Posterior vena cava (tissue), 2 donors: ENCODE measurements at regions not wholly inside any gene's neighbourhood (a gene's known extent, or its start where the extent isn't known, plus 50 kb on each side); places are given as distances from the start of the nearest gene placed in this dataset.
"Not testable (repeated sequence)": the region's sequence is repeated elsewhere in the genome, so short reads cannot be mapped to it uniquely, and the experiment has no call there.

Experiments
- DNase-seq: peaks from one replicate; pipeline ENCODE4 v3.0.0-alpha.2; 2020; ENCODE audit warnings: low spot score
- intact Hi-C, 2 donors: fragments of 100-400 bp; cut with DNase I; formaldehyde crosslinking; loops; one replicate each; pipeline versions ENCODE4 v1.14.1 to v1.14.2; 2022 to 2023
- donor health status: DM: yes; HTN: yes; CAD: no.
- donor health status: DM: yes; HTN: yes; CAD: no.

DNA sequence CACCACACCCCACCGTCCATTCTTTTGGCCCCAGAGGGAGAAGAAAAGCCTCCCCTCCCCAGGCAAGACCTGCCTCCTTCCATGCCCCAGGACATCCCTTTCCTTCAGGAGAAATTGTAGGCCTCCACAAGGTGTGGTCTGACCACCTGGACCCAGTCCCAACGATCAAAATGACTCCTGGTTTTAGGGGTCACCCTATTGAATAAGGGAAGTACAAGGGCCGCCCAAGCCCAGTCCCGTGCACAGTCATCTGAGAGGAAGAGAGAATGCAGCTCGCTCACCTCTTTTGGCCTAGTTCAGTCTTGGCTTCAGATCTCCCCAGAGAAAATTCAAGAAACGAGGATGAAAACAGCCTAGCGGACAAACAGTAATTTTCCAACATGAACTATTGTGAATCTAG, 249.1 kb downstream of the UACA start:
- intact Hi-C loops, result no loop called here
- DNase-seq, result peak; percentile 60

DNA sequence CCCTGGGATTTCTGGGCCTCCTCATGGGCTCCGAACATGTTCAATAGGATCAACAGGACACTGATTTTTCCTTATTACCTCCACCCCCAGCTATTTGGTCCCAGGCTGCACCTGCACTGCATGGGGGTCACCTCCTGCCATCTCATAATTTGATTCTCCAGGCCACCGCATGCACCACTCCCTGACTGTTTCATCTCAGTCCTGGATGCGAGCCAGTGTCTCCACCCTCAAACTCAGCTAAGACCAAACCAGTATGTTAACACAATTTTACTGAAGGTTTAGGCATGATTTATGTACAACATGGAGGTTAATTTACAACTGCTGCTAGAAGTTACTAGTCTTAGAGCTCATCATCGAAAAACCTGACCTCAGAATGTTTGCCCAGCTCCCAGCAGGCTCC, 249.5 kb downstream of the UACA start:
- intact Hi-C loops, result no loop called here
- DNase-seq, result peak; percentile 38

DNA sequence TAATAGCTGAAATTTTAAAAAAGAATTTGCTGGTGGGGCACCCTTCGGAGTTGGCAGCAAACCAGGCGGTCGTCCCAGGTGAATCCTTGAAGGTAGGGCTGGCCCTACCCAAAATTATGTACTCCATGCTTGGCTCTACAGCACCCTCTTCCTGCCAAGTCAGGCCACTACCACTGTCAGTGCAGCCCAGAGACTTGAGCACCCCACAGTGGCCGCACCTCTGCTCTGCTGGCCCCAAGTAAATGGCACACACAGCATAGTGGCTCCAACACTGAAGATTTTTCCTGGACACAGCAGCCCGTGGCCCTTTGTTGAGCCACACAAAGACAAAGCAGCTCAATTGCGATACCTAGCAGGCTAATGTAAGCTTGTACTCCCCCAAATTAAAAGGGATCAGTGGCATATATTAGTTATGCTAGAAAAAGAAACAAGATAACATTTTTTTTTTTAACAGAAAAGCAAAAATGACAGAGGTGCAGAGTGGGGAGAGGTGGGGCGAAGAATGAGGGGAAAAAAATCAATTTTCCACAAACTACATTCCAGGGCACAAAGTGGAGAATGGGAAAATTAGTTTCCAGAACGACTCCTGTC, 250.5 kb downstream of the UACA start:
- intact Hi-C loops, result no loop called here
- peak; percentile 88 for DNase-seq

DNA sequence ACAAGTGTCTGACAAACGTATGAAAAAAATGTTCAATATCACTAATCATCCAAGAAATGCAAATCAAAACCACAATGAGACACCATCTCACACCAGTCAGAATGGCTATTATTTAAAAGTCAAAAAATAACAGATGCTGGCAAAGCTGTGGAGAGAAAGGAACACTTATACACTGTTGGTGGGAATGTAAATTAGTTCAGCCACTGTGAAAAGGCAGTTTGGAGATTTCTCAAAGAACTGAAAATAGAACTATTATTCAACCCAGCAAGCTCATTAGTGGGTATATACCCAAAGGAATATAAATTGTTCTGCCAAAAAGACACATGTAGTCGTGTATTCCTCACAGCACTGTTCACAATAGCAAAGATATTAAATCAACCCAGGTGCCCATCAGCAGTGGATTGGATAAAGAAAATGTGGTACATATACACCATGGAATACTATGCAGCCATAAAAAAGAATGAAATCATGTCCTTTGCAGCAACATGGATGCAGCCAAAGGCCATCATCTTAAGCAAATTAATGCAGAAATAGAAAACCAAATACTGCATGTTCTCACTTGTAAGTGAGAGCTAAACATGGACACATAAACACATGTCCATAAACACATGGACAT, 251.3 kb downstream of the UACA start:
- DNase-seq, intact Hi-C loops: not testable (repeated sequence)

DNA sequence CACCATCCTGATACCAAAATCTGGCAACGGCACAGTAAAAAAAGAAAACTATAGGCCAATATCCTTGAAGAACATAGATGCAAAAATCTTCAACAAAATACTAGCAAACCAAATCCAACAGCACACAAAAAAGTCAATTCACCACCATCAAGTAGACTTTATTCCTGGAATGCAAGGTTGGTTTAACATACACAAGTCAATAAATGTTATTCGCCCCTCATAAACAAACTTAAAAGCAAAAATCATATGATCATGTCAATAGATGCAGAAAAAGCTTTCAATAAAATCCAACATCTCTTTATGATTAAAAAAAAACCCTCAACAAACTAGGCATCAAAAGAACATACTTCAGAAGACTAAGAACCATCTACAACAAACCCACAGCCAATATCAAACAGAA, 252.9 kb downstream of the UACA start:
- DNase-seq, result no peak
- intact Hi-C loops, result no loop called here

DNA sequence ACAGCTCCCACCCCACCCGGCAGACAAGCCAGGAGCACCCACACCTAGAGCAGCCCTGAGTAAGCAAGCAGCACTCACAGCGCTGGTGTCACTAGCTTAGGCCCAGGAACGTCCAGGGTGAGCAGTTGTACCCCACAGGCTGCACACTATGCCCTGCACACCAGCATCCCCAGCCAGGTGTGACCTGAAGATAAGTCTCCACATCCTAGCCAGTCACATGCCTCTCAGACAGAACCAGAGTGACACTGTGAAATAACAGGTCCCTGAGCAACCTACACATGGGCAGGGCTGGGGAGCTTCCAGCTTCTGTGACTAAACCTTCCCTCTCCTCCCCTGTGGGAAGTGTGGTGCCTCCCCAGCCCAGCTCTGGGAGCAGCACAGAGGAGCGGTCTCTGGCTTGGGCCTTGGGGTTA, 253.6 kb downstream of the UACA start:
- intact Hi-C loops, result no loop called here
- DNase-seq, result peak; percentile 58

DNA sequence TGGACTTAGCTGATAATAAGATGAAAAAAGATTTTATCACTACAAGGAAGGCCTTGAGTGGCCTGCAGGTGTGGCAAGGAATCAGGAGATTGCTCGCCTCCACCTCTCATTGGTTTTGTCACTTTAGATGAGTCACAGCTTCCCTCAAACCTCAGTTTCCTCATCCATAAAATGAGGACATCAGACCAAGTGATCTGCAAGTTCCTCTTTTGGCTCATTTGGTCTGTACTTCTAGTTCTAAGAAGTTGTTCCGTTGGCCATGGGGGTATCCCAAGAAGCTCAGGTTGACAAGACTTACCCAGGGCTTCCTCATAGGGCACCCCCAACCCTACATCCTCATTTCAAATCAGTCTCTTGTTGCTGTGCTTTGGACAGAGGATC, 254.1 kb downstream of the UACA start:
- no peak for DNase-seq
- intact Hi-C loops, result no loop called here

DNA sequence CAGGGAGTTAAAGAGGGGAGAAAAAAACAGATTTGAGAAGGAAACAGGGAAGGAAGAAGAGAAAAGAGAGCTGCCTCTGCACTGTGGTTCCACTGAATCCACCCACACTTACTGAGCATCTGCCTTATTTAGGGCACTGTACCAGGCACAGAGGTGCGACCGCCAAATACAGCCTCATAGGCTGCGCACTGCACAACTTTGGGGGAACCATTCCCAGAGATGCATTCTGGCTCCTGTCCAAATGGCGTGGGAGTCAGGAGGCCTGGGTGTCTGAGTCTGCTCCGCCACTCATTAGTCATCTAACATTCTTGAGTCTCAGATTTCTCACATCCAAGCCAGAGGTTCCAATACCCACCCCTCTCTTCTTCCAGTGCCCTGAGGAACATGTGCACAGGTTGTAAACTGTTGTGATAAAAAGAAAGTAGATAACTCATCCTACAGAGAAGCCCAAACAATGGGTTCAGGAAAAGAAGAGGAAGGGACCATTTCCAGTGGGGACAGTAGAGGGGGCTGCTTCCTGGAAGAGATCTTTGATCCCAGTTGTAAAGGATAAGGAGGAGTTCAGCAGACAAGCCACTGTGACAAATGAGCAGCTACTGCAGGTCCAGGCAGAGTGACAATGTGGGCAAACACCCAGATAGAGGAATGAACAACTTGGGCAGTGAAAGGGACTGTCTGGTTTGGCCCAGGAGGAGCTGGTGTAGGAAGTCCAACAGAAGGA, 254.6 kb downstream of the UACA start:
- intact Hi-C loops, result no loop called here
- peak; percentile 44 for DNase-seq

DNA sequence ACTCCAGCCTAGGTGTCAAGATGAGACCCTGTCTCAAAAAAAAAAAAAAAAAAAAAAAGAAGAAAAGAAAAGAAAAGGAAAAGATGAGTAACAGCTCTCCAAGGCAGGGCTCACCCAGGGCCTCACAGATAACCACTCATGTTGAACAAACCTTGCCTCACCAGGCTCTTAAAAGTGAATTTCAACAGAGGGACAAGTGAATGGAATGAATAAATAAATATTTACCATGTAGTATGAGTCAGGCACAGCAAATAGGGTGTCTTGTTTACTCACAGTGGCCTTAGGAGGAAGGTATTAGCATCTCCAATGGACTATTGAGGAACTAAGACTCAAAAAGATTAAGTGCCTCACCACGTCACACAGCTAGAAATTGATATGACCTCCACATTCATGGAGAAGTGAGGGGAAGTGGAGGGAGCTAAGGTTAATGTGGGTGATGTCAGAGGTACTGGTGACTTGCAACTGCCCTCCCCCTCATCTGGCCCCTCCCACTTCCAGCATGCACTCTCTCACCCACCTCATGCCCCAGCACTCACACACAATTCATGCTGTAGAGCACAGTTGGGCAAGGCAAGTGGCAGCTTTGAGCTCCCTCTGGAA, 255.5 kb downstream of the UACA start:
- intact Hi-C loops, result no loop called here
- peak; percentile 78 for DNase-seq

DNA sequence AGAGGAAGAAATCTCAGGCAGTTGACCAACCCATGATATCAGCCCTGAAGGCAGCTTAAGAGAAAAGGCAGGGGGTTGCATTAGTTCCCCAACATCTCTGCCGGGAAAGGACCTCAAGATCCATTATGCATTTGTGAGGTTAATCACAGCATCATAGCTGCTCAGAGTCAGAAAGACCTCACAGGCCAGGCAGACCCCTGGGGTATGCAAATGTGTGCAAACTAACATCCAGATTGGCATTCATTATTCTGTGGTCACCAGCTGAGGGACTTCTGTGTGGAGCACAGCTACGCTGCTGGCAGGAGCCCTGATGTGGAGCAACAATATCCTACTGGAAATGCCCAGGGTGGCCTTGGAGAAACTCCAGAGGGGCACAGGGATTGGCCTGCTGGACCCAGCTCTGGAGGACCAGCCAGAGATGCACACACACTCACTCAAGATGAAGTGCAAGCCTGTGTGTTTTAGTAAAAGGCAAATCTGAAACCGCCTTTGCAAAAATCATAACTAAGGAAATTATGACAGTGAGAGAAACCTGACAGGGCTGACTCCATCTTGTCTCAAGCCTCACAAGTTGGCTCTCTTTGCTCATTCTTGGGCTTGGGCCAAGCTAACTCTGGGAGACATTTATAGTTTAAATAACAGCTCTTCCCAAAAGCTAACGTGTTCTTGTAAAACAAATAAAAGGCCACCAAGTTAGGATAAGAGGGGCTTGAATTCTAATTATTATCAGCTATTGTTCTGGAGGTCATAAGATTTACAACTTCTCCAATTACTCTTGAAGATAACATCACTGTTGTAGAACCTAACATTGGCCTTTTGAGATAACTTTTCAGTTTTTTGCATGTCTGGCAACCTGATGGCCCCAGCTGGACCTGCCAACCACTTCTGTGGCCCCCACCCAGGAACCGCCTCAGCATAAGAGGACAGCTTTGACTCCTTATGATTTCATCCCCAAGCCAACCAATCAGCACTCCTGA, 257.1 kb downstream of the UACA start:
- intact Hi-C loops, result no loop called here
- peak; percentile 45 for DNase-seq

DNA sequence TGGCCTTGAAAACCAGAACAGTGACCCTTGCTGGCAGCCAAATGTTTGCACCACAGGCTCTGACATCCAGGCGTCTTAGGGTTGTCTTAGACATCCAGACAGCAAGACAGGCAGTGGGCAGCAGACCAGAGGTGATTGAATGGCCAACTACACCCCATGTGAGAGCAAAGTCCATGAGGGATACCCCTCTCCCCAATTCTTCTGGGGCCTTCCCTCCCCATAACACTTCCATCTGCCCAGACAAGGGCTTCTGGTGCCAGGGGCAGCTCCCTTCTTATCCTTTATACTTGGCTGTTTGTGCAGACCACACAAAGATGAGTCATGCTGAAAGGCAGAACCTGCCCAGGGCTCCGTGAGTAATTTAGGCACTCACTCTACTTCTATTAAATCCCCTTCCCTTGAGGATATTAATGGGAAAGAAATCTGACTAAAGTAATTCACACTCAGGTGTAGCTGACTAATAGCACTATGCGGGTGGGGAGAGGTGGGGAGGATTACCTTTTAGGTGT, 257.9 kb downstream of the UACA start:
- DNase-seq, result peak; percentile 81
- intact Hi-C loops, result no loop called here

DNA sequence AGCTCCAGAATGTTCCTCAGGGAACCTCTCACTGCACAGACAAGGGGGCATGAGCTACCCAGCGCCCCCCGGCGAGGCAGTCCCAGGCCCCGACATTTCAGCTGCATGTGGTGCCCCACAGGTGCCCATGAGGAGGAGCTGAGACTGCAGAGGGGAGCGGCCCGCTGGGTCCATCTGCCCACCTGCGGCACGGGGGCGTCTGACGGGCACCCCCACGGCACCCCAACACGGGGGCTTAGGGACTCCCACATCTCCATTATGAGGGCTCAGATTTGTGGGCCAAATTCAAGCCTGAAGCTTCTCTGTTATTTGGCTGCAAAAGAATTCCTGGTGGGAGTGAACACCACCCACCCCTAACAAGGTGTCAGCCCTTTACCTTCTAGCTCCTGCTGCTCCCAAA, 258.4 kb downstream of the UACA start:
- DNase-seq, result no peak
- intact Hi-C loops, result no loop called here

DNA sequence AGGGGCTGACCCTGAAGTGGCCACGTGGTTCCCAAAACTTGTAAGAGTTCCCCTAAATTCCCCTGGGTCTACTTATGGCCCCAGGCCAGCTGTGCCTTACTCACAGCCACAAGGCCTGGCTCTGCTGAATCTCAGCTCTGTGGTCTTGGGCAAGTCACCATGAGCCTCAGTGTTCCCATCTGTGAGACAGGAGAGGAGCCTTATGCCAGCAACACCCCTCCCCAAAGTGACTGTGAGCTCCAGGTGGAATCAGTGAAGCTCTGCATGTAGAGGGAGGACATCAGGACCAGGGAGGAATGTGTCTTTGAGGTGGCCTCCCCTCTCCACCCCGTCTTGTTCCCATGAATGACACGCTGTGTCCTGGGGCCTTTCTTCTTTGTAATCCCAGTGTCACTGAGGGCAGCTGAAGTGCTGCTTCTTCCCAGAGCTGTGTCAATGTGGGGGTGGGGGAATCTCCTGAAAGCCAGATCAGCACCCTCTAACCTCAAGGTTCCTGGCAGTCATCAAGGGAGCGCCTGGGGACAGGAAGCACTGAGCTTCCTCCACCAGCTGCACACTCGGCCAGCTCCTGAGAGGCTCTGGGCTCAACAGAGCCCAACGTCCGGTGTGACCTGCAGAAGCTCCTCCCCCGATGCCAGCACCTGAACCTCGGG, 258.9 kb downstream of the UACA start:
- intact Hi-C loops, result no loop called here
- peak; percentile 91 for DNase-seq

DNA sequence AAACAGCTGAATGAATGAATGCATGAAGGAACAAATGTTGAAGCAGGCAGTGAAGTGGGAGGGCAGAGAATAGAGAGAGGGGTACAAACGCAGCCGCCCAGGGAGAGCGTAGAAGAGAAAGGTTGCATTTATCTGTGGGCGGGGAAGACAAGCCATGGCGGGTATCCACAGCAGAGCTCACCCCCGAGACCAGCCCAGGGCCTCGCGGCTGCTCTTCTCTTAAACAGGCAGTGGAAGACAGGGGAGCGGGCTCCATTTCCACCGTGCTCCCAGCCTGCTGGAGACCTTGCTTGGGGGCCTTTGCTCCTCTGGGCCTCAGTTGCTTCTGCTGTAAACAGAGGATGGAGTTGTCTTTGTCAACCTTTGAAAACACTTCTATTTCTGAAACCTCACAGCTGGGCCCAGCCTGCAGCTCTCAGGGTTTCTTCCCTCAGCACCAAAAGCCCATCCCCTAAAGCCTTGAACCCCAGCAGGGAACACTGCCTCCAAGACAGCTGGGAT, 259.5 kb downstream of the UACA start:
- intact Hi-C loops, result no loop called here
- peak; percentile 81 for DNase-seq

DNA sequence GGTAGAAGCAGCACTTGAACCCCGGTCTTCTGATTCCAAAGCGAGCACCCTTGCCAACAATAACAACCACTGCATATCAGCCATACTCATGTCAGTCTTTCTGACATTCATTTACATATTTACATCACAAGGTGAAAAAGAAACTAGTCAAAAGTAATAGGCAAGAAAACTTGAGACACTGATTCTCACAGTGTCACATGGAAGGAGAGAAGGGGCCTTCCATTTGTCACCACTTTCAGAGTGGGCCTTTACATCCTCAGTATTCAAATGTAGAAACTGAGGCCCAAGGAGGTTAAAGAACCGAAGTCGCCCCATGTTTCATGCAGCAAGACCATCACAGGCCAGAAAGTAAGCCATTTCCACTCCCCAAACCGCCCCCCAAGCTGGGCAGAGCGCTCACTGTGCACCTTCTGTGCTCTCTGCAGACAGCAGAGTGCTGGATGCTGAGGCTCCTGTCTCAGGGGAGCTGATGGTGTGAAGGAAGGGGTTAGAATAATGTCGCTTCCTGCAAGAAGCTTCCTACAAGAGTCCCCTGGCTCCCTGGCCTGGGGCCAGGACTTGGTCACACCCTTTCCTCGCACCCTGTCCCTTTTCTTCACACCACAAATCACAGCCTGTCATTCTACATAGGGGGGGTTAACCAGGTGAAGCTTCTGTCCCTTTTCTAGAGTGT, 260.1 kb downstream of the UACA start:
- intact Hi-C loops, result no loop called here
- DNase-seq, result peak; percentile 49

DNA sequence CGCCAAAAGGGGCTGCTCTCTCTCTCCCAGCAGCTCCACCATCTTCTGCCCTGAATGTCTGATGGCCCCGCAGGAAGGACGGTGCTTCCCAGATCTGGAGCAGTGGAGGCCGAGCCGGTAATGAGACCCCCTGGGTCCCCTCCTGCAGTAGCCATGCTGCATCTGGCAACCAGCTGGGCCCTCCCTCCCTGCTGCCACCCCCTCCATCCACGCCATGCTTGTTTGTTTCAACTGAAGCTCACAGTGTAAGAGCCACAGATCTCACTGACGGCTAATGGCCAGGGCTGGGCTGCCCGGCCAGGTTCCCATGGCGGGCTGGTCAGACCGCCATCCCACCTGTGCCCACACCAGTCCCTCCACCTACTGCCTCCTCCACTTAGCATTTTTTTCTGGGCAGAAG, 260.8 kb downstream of the UACA start:
- peak; percentile 59 for DNase-seq
- intact Hi-C loops, result no loop called here

DNA sequence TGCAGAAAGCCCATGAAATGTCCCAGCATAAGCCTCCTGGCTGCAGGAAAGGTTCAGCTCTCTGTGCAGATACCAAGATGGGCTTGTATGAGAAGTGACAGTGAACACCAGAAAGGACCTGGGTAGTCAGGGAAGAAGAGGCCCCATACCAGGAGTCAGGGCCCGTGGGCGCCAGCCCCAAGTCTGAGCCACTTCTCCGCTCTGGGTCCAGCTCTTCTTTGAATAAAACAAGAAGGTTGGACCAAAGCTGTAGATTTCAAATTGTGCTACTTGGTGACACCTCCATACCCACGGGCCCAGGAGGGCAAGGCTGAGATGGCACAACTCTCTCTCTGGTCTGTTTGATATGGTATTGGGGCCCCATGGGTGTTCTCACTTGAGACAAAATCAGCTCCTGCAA, 261.5 kb downstream of the UACA start:
- DNase-seq, result peak; percentile 50
- intact Hi-C loops, result no loop called here

DNA sequence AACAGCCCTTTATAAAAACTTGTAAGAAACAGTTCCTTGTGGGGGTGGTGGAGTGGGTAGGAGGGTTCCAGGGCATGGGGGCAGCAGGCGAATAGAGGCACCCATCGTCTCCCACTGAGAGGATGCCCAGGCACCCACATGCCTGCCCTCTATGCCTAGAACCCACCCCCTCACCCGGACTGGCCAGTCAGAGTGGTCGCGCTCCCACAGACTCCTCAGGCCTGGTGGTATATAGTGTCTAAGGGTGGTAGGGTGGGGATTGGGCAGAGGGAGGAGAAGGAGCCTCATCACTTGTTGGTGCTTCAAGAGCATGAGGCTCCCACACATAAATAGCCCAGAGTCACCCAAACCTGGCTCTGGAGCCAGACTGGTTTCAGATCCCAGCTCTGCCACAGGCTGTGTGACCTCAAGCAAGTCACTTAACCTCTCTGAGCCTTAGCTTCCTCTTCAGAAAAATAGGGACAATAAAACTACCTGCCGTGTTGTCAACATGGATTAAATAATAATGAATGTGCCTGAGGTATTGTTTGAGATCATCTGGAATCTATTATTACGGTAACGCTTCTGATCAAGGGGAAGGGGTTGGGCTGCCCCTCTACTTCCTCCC, 262.1 kb downstream of the UACA start:
- intact Hi-C loops, result no loop called here
- peak; percentile 51 for DNase-seq
